Astrocyte of the spinal cord (primary cell): ENCODE measurements at regions not wholly inside any gene's neighbourhood (a gene's known extent, or its start where the extent isn't known, plus 50 kb on each side); places are given as distances from the start of the nearest gene placed in this dataset.
A peak's percentile ranks its signal among the peaks of the same experiment; 100 is the strongest.

Experiments used
- DNase-seq: peaks from one replicate; pipeline ENCODE4 v3.0.0; 2011; ENCODE audit warnings: low read depth, low spot score
- H3K4me3 ChIP-seq: 2 replicates; pipeline ENCODE4 v1.5.1; 2011; ENCODE audit warnings: low read depth, mild to moderate bottlenecking, low read length, moderate library complexity
- in situ Hi-C: cut with HindIII; loops from 2 replicates; pipeline ENCODE4 v1.10.0; 2017; ENCODE audit warnings: low sequenced_read_pairs
- TF ChIP-seq, protein P1 (sequence below): IDR thresholded peaks from 2 replicates; pipeline ENCODE4 v1.5.1; 2012; ENCODE audit warnings: low read depth, mild to moderate bottlenecking, low read length, inconsistent platforms

DNA sequence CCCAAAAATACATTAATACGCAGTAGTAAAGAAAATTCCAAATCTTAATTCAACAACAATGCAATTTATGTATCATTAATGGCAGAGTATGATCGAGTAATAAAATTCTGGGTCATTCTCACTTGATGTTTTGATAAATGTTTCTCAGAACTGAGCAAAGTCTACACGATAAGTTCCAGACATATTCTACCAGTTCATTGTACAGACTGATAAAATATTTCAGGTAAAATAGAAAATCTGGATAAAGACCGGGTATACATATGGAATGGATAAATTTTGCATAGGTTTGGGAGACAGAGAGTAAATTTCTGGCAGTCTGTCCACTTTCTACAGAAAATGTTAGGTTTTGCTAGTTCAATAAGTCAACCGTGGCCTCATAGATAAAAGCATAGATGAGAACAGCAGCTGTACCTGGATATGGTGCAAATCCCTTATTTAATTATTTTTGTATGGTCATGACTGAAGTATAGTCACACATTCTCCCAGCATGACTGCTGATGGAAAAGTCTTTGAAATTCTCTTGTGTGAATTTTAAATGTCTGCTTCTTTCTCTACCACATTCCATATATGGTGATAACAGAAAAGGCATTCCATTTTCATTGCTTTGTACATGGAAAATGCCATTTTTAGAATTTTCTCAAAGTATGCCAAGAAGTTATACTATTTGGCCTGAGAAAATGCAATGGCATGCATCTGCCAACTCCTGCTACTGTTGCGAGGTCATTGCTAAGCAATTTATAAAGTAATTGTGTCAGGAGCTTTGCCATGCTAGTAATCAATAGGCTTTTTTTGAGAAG, 301.9 kb upstream of the ARSJ start:
- DNase-seq = peak; percentile 89
- H3K4me3 ChIP-seq = no peak overlapping the region
- TF ChIP-seq, protein P1, sequence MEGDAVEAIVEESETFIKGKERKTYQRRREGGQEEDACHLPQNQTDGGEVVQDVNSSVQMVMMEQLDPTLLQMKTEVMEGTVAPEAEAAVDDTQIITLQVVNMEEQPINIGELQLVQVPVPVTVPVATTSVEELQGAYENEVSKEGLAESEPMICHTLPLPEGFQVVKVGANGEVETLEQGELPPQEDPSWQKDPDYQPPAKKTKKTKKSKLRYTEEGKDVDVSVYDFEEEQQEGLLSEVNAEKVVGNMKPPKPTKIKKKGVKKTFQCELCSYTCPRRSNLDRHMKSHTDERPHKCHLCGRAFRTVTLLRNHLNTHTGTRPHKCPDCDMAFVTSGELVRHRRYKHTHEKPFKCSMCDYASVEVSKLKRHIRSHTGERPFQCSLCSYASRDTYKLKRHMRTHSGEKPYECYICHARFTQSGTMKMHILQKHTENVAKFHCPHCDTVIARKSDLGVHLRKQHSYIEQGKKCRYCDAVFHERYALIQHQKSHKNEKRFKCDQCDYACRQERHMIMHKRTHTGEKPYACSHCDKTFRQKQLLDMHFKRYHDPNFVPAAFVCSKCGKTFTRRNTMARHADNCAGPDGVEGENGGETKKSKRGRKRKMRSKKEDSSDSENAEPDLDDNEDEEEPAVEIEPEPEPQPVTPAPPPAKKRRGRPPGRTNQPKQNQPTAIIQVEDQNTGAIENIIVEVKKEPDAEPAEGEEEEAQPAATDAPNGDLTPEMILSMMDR = no peak
- in situ Hi-C loops = no loop called here

DNA sequence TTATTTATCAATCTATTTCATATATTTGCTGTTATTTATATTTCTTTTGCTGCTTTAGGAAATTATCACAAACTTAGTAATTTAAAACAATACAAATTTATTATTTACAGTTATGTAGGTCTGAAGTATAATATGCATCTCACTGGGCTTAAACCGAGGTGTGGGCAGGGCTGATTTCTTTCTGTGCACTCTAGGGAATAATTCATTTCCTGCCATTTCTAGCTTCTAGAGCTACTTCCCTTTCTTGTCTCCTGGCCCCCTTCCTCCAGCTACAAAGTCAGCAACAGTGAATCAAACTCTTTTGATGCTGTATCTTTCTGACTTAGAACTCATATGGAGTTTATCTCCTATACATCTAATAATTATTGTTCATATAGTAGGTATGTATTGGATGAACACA, 303.5 kb upstream of the ARSJ start:
- H3K4me3 ChIP-seq = no peak overlapping the region
- TF ChIP-seq, protein P1 = no peak
- in situ Hi-C loops = no loop called here
- DNase-seq = no peak

DNA sequence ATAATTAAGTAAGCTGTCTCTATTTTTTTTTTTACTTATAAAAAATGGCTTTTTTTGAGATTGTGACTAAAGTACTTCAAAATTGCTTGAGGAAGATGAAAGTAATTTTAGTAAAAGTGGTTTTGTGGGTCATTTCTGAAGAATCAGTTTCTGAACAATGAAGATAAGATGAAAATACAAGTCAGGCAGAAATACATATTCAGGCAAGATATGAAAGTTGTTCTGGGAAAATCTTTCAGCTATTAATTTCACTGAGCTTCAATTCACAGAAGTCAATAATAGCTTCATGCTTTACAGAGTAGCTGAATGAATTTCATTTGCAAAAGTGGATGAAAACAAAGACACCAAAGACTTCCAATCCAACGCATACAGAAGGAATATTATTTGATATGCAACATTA, 305.2 kb upstream of the ARSJ start:
- DNase-seq = no peak
- in situ Hi-C loops = no loop called here
- TF ChIP-seq, protein P1 = no peak
- H3K4me3 ChIP-seq = no peak overlapping the region

DNA sequence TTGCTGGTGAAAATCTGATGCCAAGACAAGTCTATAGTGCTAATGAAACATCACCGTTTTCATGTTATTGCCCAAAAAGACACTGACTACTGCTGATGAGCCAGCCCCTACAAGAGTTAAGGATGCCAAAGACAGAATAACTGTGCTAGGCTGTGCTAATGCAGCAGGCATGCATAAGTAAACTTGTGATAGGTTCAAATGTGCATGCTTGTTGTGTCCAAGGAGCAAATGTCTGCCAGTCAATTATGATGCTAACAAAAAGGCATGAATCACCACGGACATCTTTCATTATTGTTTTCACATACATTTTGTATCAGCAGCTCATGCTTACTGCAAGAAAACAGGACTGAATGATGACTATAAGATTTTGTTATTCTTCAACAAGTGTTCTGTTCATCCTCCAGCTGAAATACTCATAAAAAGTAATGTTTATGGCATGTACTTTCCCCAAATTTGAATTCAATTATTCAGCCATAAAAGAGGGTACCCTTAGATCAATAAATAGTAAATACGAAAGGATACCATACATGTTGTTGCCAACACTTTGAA, 306.9 kb upstream of the ARSJ start:
- TF ChIP-seq, protein P1 = no peak
- H3K4me3 ChIP-seq = no peak overlapping the region
- no peak for DNase-seq
- in situ Hi-C loops = no loop called here

DNA sequence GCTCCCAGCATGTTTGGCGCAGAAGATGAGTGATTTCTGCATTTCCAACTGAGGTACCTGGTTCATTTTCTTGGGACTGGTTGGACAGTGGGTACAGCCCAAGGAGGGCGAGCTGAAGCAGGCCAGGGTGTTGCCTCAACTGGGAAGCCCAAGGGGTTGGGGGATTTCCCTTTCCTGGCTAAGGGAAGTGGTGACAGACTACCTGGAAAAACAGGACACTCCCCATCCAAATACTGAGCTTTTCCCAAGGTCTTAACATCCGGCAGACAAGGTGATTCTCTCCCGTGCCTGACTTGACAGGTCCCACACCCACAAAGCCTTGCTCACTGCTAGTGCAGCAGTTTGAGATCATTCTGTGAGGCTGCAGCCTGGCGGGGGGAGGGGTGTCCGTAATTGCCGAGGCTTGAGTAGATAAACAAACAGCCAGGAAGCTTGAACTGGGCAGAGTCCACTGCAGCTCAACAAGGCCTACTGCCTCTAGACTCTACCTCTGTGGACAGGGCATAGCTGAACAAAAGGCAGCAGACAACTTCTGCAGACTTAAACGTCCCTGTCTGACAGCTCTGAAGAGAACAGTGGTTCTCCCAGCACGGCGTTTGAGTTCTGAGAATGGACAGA, 307.7 kb upstream of the ARSJ start:
- no peak overlapping the region for H3K4me3 ChIP-seq
- no peak for DNase-seq
- in situ Hi-C loops = no loop called here
- TF ChIP-seq, protein P1 = no peak

DNA sequence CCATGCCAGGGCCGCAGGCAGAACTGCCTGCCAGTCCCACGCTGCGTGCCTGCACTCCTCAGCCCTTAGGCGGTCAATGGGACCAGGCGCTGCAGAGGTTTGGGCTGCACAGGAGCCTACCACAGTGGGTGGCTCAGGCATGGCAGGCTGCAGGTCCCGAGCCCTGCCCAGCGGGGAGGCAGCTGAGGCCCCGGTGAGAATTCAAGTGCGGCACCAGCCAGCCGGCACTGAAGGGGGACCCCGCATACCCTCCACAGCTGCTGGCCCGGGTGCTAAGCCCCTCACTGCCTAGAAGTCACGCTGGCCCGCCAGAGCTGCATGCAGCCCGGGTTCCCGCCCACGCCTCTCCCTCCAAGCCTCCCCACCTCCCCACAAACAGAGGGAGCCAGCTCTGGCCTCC, 302.5 kb upstream of the UGT8 start:
- DNase-seq = no peak
- in situ Hi-C loops = no loop called here
- TF ChIP-seq, protein P1 = no peak
- no peak overlapping the region for H3K4me3 ChIP-seq
